Caki2 (cell line): ENCODE measurements at regions not wholly inside any gene's neighbourhood (a gene's known extent, or its start where the extent isn't known, plus 50 kb on each side); places are given as distances from the start of the nearest gene placed in this dataset.

ENCODE experiments used
- DNase-seq: peaks from one replicate; pipeline ENCODE4 v3.0.0-alpha.2; 2015; ENCODE audit warnings: low read depth
- in situ Hi-C: cut with HindIII; loops from 2 replicates; pipeline ENCODE4 v1.10.0; 2016; ENCODE audit warnings: low sequenced_read_pairs, low pct_unique_long_range_greater_than_20kb, mixed read lengths

DNA sequence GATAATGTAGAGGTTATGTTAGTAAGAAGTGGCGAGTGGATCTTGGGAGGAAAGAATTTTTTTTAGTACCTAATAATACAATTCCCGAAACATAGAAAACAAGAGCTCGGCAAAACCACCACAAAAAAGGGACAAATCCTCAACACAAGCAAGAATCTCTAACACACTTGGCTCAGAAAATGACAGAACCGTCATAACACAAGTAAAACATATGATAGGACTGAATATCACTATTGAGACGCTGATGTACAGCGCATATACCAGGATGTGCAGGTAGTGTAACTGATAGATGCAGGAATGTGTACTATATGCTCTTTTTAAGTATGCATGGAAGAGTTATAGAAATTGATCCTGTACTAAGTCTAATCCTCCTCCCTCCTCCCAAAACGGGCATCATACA is 564.5 kb downstream of the BCL11B start:
- DNase-seq, result no peak
- in situ Hi-C loops, result no loop called here

GRCh38 chr14:98708555-98708954 is 563.4 kb downstream of the BCL11B start:
- DNase-seq, result no peak
- in situ Hi-C loops, result no loop called here

DNA sequence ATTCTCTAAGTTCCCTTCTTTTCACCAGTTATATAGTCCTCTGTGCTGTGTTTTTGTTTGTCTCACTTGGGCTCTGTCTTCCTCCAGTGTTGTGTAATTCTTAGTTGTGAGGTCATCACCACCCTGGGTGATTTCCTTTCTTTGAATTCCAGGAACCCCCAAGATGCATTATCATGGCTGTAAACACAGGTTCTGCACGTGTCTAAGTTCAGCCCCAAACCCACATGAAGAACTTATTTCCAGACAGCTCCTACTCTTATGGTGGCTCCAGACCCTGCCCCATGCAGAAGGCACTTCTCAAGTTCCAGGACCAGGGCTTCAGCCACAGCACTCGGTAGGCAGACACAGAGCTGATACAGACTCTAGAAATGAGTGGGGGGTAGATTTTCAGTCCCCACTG is 560.5 kb downstream of the BCL11B start:
- in situ Hi-C loops, result no loop called here

GRCh38 chr14:98714626-98715425 is 557.2 kb downstream of the BCL11B start:
- no peak for DNase-seq
- in situ Hi-C loops, result no loop called here

More for the DNA sequence above, 560.5 kb downstream of the BCL11B start:
- no peak for DNase-seq

GRCh38 chr14:98716133-98716532 is 555.9 kb downstream of the BCL11B start:
- in situ Hi-C loops, result no loop called here
- no peak for DNase-seq

DNA sequence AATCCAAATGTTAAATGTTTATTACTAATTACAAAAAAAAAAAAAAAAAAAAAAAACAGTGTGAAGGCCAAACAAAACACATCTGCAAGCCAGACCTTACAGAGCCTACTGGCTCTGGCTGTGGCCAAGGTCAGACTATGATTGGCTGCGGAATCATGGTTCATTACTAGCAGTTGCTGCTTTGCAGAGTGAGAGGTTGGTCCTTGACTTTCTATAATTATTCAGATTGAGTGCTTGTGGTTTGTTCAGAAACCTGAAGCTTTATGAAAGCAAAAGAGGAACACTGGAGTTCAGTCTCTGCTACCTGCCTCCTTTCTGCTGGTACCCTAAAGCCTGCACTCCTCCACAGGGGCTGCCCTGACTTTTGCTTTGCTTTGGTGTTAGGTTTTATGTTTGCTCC is 550.9 kb downstream of the BCL11B start:
- no peak for DNase-seq
- in situ Hi-C loops, result no loop called here

- in situ Hi-C loops, result no loop called here
These were observed 547.3 kb downstream of the BCL11B start for GRCh38 chr14:98724734-98725133.

GRCh38 chr14:98725191-98725590 is 546.8 kb downstream of the BCL11B start:
- in situ Hi-C loops, result no loop called here
- DNase-seq, result no peak

More at GRCh38 chr14:98724734-98725133, 547.3 kb downstream of the BCL11B start:
- DNase-seq, result no peak

- in situ Hi-C loops, result no loop called here
- DNase-seq, result no peak
These were observed 546.3 kb downstream of the BCL11B start for GRCh38 chr14:98725676-98726075.

GRCh38 chr14:98726585-98727405 is 545.2 kb downstream of the BCL11B start:
- no peak for DNase-seq
- in situ Hi-C loops, result no loop called here

DNA sequence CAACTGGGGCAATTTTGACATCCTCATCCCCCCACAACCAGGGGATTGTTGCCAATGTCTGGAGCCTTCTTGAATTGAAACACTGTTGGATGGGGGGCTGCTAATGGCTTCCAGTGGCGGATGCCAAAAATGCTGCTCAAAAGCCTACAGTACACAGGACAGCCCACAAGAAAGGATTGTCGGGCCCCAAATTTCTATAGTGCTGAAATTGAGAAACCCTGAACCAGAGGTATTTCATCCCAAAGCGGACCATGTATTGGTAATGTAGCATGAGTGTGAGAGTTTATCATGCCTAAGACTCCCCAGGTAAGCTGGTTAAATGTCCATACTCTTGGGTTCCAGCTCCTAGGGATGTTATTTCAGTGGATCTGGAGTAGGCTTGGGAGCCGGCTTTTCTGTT is 544.0 kb downstream of the BCL11B start:
- no peak for DNase-seq
- in situ Hi-C loops, result no loop called here

GRCh38 chr14:98728836-98729235 is 543.2 kb downstream of the BCL11B start:
- in situ Hi-C loops, result no loop called here
- DNase-seq, result no peak

DNA sequence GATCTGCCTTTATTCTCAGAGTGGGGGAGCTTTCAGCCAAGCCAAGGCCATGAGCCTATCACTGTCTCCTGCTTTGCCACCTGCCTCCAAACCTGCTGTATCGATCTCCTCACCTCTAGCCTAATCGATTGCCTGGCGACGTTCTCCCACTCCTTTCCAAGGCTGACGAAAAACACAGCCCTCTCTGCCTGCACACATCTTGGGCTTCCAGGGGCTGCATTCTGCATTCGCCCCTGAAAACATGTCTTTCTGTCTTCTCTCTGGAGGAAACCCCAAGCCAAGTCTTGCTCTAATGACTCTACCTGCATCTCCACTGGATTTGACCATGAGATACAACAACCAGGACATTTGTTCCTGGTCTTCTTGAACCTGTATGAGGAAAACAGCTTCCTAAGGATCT is 540.7 kb downstream of the BCL11B start:
- no peak for DNase-seq
- in situ Hi-C loops, result no loop called here

GRCh38 chr14:98731701-98732100 is 540.3 kb downstream of the BCL11B start:
- DNase-seq, result no peak
- in situ Hi-C loops, result no loop called here

GRCh38 chr14:98733536-98733935 is 538.5 kb downstream of the BCL11B start:
- in situ Hi-C loops, result no loop called here
- no peak for DNase-seq

- DNase-seq, result no peak
- in situ Hi-C loops, result no loop called here
These were observed 535.2 kb downstream of the BCL11B start for GRCh38 chr14:98736701-98737338.

DNA sequence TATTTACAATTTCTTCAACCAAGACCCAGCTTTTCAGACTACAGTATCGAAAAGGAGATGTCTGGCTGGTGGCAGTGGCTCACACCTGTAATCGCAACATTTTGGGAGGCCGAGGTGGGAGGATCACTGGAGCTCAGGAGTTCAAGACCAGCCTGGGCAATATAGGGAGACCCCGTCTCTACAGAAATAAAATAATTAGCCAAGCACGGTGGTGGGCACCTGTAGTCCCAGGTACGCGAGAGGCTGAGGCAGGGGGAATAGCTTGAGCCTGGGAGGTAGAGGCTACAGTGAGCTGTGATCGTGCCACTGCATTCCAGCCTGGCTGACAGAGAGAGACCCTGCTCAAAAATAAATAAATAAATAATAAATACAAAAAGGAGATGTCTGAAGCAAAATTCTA is 530.5 kb downstream of the BCL11B start:
- DNase-seq, result no peak
- in situ Hi-C loops, result no loop called here

GRCh38 chr14:98742001-98742400 is 530.0 kb downstream of the BCL11B start:
- in situ Hi-C loops, result no loop called here
- DNase-seq, result no peak

DNA sequence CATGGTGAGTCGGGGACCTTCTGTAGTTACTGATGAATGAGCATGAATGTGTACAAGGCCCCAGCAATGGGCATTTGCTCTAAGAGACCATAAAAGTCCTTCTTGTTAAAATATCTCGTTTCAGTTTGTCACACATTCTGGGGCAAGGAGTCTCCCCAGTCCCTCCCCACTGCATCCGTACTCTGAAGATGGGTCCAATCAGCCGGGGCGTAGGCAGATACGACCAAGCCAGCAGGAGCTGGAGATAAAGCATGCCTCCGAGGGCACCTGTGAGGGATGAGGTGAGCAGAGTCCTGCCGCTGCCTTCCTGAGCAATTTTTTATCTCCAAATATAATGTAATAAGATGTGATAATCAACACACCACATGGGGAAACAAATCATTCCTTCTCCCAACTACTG is 528.5 kb downstream of the BCL11B start:
- in situ Hi-C loops, result no loop called here
- no peak for DNase-seq
